HG02798 (cell line): ENCODE measurements at regions not wholly inside any gene's neighbourhood (a gene's known extent, or its start where the extent isn't known, plus 50 kb on each side); places are given as distances from the start of the nearest gene placed in this dataset.

Experiments
- ATAC-seq: cut with Tn5 transposase; IDR thresholded peaks from one replicate; pipeline ENCODE4 v1.9.1; 2021; ENCODE audit warnings: mild to moderate bottlenecking; ENCODE audit not compliant: unreplicated experiment, poor library complexity

DNA sequence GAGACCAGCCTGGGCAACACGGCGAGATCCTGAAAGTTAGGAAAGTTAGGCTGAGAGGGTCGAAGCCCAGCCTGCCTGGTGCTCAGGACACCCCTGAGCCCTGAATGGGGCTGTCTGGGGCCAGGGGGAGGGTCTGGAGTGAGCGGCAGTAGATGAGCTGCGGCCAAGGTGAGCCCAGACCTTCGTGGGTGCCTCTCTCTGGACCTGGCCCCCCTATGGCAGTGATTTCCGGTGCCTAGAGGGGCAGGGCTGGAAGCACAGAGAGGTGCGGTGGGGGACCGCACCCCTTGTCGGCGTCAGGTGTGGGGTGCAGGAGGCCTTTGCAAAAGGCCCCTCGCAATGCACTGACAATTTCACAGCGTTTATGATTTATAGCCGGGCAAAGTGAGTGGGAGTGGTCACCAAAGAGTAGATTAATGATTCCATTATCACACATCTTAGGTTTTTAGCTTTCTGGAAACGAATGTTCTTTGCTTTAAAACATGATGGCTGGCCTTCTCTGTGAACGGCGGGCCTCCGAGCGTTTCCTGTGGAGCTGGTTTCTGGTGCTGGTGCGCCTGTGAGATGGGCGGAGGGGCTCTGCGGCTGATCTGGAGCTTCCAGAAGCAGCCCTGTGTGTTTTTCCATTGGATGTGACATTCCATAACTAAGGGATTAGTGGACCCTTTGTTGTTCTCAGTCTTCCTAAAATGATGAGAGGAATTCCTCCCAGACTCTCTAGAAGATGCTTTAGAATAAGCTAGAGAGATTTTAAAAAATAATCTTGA, 171.0 kb upstream of the ZNF32 start:
- no peak for ATAC-seq

DNA sequence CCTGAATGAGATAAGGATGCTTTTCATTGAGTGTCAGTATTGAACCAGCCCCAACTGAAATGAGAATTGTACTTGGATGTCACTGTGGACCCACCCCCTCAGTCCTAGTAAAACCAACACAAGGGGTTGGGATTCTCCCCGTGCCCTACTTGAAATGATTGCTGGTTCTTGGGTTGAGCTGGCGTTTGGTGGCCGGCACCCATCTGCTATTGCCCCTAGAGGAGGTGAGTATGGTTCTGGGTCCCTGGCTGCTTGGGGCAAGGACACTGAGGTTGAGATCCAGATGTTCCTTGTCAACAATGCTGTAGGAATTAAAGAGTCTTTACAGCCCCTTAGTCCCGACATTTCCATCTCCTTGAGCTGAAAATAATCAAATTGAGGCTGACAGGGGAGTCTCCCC, 170.0 kb upstream of the ZNF32 start:
- no peak for ATAC-seq

- ATAC-seq, result no peak
Observed at GRCh38 chr10:43817368-43817767, 168.7 kb upstream of the ZNF32 start.

- peak; percentile 95 for ATAC-seq
Observed at GRCh38 chr10:43816351-43817321, 168.0 kb upstream of the ZNF32 start.

DNA sequence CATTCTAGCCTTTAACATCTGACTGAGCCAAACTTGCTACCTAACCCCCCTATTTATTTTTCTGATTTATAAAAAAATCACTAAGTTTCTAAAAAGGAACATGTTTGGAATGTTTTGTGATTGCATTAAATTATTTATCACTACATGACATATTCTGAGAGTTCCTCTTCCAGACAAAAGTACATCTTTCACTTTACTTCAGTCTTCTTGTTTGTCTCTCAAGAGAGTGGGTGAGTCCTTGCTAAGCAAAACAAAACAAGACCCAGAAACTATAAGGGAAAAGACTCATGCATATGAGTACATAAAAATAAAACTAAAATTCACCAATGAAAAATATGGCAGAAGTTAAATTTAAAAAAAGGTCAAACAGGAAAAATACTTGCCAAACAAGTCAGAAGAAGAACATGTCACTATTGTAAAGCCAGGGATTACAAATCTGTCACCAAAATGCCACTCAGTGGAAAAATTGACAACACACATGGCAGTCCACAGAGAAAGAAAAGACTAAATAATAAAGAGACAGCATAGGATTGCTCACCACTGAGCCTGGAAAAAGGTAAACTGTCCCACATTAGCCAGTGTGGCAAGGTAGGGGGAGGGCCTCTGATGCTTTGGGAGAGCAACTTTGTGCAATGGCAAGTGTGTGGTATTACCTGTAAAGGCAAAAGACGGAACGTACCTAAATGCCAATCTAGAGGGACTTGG, 166.7 kb upstream of the ZNF32 start:
- ATAC-seq, result no peak

GRCh38 chr10:43814663-43815062, 166.0 kb upstream of the ZNF32 start:
- ATAC-seq, result no peak

GRCh38 chr10:43811871-43812270, 163.2 kb upstream of the ZNF32 start:
- ATAC-seq, result no peak

DNA sequence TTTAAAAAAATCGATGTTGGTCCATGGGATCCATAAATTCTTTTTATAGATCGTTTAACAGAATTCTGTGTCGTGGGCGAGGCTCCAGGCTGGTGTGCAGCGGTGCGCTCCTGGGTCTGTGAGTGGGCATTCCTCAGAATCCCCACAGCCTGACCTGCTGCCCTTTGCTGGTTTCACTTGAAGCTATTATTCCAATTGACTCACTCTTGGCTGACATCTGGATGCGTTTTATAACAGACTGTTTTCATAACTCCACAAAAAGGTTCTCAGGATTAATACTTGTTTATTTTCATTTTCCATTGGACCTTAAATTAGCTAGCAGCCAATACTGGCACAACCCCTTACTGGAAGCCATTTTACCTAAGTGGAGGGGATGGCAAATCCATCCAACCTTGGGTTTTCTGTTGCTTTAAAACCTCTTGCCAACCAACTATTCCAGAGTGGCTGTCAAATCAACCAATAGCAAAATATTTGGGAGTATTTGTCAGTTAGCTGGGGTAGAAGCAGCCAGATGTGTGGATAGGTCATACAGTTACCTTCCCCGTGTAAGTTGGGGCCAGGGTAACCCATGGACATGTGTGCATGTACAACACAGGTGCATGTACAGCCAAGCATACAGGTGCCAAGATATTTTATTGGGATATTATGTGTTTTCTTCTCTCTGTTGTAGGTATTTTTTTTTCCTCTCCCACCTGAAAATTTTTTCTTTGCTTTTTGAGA, 160.7 kb upstream of the ZNF32 start:
- ATAC-seq, result no peak

GRCh38 chr10:43808136-43808535, 159.5 kb upstream of the ZNF32 start:
- ATAC-seq, result no peak

- no peak for ATAC-seq
Observed at GRCh38 chr10:43806831-43807640, 158.4 kb upstream of the ZNF32 start.

DNA sequence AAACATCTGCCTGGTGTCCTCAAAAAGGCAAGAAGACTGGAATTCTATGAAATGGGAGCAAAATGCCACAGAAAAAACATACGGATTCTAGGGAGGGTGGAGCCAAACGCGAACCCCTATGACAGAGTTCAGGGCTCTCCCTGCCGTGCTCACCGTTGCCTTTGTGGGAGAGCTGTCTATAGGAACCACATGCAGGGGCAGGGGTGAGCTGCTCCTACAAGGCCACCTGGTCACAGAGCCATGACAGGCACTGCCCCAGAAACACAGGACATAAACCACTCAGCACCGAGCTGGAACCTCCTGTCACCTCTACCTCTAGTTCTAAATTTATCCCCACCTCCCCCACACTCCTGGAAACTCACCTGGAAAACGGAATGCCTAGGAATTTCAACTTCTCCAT, 155.1 kb upstream of the ZNF32 start:
- ATAC-seq, result no peak

DNA sequence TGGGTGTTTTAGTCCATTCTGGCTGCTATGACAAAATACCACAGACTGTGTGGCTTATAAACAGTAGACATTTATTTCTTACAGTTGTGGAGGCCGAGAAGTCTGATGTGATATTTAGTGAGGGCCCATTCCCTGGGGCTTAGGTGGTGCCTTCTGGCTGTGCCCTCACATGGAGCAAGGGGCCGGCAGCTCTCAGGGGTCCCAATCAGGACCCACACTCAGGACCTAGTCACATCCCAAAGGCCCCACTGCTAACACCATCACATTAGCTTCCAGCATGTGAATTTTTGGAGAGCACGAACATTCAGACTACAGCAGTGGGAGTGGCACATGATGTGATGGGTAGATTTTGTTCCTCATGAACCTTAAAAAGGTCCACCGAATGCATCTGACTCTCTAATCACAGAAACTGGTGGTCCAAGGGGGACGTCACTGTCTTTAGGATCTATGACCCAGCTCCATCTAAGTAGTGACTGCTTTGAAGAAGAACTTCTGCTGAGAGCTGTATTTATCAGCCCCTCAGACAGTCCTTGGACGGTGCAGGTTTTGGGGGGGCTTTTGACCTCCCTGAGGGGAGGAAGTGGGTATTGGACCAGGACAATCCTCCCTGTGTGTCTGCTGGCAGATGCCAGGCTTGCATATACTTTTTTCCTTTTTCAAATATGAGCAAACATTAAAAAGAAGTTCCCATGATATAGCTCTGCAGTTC, 154.5 kb upstream of the ZNF32 start:
- no peak for ATAC-seq

GRCh38 chr10:43801626-43802025, 152.9 kb upstream of the ZNF32 start:
- ATAC-seq, result no peak

- ATAC-seq, result no peak
Observed at GRCh38 chr10:43801140-43801539, 152.5 kb upstream of the ZNF32 start.

DNA sequence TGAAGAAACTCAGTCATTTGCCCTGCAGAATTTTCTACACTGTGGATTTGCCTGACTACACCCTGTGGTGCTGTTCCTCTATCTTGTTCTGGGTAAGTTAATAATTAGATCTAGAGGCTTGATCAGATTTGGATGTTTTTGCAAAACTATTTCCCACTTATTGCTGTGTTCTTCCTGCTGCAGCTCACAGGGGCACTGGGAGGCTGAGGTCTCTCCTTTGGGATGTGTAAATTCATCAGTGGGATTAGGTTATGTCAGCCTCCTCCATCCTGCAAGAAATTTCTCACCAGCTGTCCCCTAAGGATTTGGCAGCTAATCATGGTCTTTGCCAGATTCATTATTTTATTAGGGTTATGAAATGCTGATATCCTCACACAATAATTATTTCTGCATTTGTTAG, 148.1 kb upstream of the ZNF32 start:
- ATAC-seq, result no peak

- no peak for ATAC-seq
Observed at GRCh38 chr10:43795639-43796038, 147.0 kb upstream of the ZNF32 start.

- ATAC-seq, result no peak
Observed at GRCh38 chr10:43795093-43795492, 146.4 kb upstream of the ZNF32 start.

GRCh38 chr10:43794181-43794815, 145.6 kb upstream of the ZNF32 start:
- ATAC-seq, result no peak
